ENCODE measurements at regions not wholly inside any gene's neighbourhood (a gene's known extent, or its start where the extent isn't known, plus 50 kb on each side); places are given as distances from the start of the nearest gene placed in this dataset.
"Not testable (repeated sequence)": the region's sequence is repeated elsewhere in the genome, so short reads cannot be mapped to it uniquely, and the experiment has no call there.

DNA sequence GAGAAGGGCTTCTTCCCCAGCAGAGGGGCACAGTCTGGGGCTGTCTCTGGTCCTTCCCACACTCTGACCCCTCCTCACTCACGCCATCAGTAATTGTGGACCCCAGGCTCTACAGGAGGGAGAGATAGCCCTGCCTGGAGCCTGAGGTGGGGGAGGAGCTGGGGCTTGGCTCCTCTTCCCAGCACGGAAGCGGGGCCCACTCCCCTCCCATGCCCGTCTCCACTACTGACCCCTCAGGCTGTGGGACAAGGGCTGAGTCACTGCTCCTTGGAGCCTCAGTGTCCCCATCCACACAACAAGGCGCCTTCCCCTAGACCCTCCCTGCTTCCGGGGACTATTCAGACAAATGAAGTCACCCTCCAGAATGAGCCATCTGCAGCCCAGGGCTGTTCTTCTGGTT, 133.1 kb downstream of the TNFRSF13B start:
- TF ChIP-seq, protein P1, sequence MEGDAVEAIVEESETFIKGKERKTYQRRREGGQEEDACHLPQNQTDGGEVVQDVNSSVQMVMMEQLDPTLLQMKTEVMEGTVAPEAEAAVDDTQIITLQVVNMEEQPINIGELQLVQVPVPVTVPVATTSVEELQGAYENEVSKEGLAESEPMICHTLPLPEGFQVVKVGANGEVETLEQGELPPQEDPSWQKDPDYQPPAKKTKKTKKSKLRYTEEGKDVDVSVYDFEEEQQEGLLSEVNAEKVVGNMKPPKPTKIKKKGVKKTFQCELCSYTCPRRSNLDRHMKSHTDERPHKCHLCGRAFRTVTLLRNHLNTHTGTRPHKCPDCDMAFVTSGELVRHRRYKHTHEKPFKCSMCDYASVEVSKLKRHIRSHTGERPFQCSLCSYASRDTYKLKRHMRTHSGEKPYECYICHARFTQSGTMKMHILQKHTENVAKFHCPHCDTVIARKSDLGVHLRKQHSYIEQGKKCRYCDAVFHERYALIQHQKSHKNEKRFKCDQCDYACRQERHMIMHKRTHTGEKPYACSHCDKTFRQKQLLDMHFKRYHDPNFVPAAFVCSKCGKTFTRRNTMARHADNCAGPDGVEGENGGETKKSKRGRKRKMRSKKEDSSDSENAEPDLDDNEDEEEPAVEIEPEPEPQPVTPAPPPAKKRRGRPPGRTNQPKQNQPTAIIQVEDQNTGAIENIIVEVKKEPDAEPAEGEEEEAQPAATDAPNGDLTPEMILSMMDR (IDR thresholded peaks at IDR 0.05), result not testable (repeated sequence)
- not testable (repeated sequence) for TF ChIP-seq POLR2A, POLR2AphosphoS5 (IDR thresholded peaks at IDR 0.05)

All from breast epithelium (tissue), 3 donors.